GM21576 (cell line): ENCODE measurements at regions not wholly inside any gene's neighbourhood (a gene's known extent, or its start where the extent isn't known, plus 50 kb on each side); places are given as distances from the start of the nearest gene placed in this dataset.
A peak's percentile ranks its signal among the peaks of the same experiment; 100 is the strongest.
"Not testable (repeated sequence)": the region's sequence is repeated elsewhere in the genome, so short reads cannot be mapped to it uniquely, and the experiment has no call there.

Experiments used
- ATAC-seq: cut with Tn5 transposase; IDR thresholded peaks from one replicate; pipeline ENCODE4 v1.9.1; 2021; ENCODE audit warnings: mild to moderate bottlenecking, moderate library complexity; ENCODE audit not compliant: unreplicated experiment

DNA sequence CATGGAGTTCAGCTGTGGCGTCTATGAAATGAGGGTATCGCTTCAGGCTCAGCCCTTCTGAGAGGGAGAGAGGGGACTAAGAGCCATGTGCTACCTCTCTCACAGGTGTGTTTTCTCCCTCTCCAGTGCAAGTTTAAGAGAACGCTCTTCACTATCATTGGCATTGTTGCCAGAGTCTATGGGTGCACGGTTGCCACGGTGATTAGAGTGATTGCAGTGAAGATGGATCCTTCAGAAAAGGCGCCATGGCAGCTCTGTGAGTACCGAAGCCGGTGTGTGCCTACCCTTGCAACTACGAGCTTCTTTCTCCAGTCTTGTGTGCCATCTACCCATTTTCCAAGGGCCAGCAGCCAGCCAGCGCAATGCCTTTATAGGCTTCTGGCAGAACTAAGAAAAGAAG is 290.5 kb downstream of the OMA1 start:
- ATAC-seq: no peak

DNA sequence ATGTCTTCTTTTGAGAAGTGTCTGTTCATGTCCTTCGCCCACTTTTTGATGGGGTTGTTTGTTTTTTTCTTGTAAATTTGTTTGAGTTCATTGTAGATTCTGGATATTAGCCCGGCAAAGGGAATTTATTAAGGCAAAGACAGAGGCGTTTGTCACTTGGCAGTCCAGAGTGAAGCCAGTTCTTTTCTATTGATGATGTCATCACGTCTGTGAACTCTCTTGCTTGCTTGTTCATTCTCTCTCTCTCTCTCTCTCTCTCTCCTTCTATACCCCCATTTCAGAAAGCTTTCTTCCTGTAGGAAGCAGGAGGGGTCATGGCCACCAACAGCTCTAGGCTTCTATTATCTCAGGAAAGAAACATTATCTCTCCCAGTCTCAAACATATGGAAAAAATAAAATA is 291.3 kb downstream of the OMA1 start:
- no peak for ATAC-seq

GRCh38 chr1:58251430-58252073 is 295.0 kb downstream of the OMA1 start:
- no peak for ATAC-seq

DNA sequence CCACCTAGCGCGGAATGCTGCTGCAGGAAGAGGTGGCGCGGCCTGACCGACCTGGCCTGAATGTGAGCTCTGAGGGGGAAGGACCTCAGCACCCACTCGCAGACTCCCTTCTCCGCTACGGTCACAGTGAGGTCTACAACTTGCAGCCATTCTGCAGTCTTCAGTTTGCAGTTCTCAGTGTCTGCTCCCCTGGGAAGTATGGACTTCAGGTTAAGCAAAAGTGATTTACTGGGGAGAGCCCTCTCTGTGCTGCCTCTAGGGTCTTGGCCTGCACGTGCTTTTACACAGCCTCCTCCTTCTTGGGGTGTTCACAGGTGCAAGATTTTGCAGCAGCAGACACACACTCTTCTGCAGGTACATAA is 296.0 kb downstream of the OMA1 start:
- ATAC-seq: no peak

GRCh38 chr1:58249737-58250586 is 296.6 kb downstream of the OMA1 start:
- ATAC-seq: peak; percentile 56

DNA sequence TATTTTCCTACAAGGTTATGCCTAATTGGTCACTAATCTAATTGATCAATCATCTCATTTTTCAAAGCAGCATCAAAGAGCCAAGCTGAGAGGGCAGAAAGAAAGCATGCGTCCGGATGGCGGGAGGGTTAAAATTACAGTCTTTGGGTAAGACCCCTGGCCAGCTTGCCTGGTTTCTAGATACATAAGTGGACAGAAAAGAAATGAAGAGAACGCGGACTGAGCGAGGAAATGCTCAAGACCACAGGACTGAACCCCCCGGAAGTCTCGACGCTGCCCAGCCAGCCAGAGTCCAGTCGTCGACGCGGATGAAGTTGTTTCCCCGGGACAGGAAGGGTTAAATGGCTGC is 297.2 kb downstream of the OMA1 start:
- no peak for ATAC-seq

DNA sequence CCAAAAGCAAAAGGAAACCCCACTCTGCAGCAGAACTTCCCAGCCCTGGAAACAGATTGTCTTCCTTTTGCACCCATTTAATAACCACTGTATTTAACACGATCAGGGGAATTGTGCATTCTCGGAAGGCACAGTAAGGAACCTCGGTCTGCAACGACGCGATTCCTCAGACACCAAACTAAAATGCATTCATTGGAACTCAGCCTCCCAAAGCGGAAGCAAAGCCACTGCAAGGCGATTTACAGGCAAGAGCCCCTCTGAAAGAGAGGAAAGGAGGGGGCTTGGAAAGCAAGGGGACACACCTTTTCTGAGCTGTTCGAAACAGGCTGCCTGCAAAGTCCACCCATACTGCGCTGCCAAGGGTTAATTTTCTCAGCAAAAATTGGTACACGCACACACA is 297.7 kb downstream of the OMA1 start:
- ATAC-seq: no peak

DNA sequence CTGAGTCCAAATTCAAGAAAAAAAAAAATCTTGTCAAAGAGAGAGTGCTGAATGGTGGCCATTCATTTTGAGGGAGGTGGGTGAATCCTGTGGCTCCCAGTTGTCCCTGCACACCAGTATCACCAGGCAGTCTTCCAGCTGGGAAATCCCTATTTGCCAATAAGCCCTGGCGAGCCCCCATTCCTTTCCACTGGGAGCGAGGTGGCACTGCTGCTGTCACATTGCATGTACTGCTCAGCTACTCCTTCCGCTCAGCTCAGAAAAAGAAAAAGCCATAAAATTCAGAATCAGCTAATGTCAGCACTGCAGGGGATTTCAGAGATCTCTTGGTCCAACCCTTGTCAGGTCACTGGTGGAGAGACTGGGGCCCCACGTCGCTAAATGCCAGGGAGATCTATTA is 298.5 kb downstream of the OMA1 start:
- ATAC-seq: no peak

GRCh38 chr1:58246549-58246948 is 300.0 kb downstream of the OMA1 start:
- no peak for ATAC-seq

DNA sequence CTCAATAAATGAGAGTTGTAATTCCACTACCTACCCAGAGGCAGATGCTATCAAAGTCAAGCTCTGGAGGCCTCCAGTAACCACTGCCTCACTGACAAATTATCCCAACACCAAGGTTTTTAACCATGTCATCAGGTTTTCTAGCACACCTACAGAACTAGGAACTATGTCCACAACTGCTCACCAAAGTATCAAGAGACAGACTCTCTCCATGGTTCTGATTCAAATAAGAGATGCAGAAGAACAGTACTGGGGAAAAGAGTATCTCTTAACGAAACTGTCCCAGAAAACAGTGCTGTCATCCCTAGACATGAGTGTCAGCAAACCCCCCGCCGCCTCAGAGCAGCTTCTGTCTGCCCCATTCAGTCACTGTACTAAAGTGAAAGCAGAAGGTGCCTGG is 301.7 kb downstream of the OMA1 start:
- ATAC-seq: no peak

GRCh38 chr1:58238846-58239245 is 307.7 kb downstream of the OMA1 start:
- no peak for ATAC-seq

DNA sequence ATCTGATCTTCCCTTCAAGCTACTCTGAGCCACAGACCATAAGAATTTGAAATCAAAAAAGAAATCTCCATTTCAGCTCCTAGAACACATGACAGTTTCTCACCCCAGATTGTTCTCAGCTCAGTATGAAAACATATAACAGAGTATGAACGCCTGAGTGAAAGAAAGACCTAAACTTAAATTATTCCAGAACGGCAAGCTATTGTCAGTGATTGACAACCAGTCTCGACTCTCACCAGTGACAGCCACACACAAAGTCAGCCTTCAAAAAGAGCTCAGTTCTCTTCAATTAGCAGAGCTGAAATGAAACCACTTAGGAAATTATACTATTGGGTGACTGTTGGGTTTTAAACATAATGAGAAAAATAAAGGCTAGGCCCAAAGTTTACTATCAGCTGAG is 312.8 kb downstream of the OMA1 start:
- no peak for ATAC-seq

- peak; percentile 64 for ATAC-seq
These were observed 315.3 kb downstream of the OMA1 start for GRCh38 chr1:58231204-58231603.

DNA sequence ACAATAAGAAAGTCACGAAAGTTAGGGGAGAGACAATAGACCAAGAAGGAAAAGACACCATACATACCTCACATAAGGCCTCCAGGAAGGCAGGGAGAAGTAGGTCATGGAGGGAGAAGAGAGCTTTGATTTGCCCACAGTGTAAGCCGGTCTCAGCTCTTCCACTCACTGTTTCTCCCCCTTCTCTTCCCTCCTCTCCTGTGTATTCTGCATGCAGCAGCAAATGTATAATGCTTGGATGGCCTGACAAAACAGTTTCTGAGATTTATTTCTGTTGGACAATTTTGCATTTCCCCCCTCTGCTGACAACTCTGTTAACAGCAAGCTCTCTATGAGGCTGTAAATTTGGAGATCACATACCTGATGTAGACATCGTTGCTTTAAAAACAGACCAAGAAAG is 318.9 kb downstream of the OMA1 start:
- ATAC-seq: no peak

- ATAC-seq: no peak
These were observed 323.0 kb downstream of the OMA1 start for GRCh38 chr1:58223522-58223921.

DNA sequence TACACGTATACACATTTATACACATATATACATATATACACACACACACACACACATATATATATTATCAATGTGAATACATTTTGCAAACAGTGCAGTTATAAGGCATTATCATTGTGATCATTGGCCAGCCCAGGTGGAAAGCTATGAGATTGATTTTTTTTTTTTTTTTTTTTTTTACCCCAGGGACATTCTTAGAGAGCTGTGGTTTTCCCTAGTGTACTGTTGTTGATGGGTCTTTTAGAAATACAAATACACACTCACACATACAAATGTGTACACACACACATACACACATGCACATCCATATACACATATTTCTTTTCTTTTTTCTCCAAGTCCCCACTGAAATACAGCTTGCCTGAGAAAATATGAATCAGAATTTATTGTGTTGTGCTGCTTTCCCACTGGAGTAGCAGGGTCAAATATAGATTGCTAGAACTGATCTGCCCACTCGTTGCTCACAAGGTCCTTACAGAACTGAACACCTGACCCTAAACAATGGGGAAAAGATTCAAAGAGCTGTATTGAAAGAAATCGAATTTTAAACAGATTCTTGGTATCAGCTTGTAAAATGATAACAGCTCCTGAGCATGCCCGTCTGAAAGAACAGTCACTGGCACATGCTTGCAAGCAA is 325.6 kb downstream of the OMA1 start:
- ATAC-seq: no peak

GRCh38 chr1:58216169-58216568 is 330.4 kb downstream of the OMA1 start:
- ATAC-seq: not testable (repeated sequence)

DNA sequence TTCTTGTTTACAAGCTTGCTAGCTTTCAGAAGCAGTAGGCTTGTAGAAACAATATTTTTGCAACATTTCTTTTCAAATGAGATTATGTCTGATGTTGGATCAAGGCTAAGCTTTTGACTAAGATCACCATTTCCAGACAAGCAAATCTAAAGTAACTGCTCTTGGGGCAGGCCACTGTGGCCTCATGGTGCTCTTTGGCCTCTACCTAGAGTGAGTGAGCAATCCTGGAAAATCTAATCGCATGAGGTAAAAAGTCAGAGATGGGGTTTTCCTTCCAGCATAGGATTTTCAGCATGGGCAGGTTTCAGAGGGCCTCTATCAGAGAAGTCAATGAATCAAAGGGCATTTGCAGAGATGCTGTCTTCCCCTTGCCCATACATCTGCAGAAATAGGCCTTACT is 331.9 kb downstream of the OMA1 start:
- ATAC-seq: no peak

DNA sequence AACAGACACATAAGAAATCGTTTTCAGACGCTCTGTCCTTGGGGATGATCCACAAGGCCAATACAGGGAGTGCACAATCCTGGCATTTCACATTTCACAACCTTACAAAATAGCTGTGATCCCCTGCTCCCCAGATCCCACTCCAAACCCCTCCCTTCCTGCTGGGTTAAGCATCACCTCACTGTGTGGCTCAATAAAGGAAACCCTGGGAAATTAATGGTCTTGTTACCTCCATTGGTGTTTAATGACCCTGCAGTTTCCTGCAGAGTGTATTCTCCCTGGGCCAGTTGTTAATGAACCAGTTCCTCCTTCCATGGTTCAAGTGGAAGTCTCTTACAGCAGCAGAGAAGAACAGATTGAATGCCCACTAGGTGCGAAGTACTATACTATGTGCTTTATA is 334.7 kb downstream of the OMA1 start:
- no peak for ATAC-seq

GRCh38 chr1:58209575-58209974 is 337.0 kb downstream of the OMA1 start:
- no peak for ATAC-seq

DNA sequence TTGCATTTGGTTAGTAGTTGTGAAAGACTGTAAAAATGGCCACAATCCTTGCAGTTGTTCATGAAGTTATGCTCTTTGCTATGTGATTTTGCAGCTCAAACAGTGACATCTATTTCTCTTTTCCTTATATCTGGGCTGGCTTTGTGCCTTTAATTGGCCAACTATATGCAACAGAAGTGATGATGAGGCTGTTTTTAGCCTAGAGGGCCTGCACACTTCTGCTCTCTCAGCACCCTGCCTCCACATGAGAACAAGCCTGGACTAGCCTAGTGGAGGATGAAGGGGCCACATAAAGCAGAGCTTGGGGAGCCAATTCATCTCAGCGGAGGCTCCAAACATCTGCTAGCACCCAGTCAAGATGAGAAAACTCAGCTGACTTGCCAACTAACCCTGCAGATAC is 339.8 kb downstream of the OMA1 start:
- no peak for ATAC-seq

DNA sequence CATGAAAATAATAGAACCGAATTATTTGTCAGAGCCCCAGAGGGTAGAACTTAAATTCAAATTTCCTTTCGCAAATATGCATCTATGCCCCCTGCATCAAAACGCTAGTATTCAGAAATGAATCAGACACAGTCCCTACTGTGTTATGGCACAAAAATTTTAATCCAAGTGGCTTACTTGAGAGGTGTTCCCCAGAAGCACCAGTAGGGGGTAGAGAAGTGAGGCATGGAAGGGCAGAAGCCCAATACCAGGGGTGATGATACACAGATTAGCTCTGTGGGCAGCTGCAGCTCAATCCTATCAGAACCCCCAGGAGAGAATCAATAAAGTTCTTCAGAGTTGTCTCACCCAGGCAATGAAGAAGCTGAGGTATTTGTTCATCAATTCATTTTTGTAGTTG is 342.2 kb downstream of the OMA1 start:
- no peak for ATAC-seq
